C4-2B (cell line): ENCODE measurements at regions not wholly inside any gene's neighbourhood (a gene's known extent, or its start where the extent isn't known, plus 50 kb on each side); places are given as distances from the start of the nearest gene placed in this dataset.

ENCODE experiments used
- CTCF ChIP-seq: fragments of 450-650 bp; conservative IDR thresholded peaks from 2 replicates; pipeline ENCODE4 v1.5.1; 2017; ENCODE audit warnings: mild to moderate bottlenecking
- ZFX ChIP-seq: fragments of 450-650 bp; IDR thresholded peaks from 2 replicates; pipeline ENCODE4 v1.6.1; 2017

- TF ChIP-seq CTCF (no peak), ZFX (no peak)
Measured at GRCh38 chr18:55857956-55858355, 270.0 kb upstream of the TCF4 start.
